IPS DF 4.7 (cell line): ENCODE measurements at regions not wholly inside any gene's neighbourhood (a gene's known extent, or its start where the extent isn't known, plus 50 kb on each side); places are given as distances from the start of the nearest gene placed in this dataset.
"Not testable (repeated sequence)": the region's sequence is repeated elsewhere in the genome, so short reads cannot be mapped to it uniquely, and the experiment has no call there.

Experiments used
- DNase-seq: peaks from one replicate; pipeline ENCODE4 v3.0.0-alpha.2; 2013; ENCODE audit warnings: low spot score; ENCODE audit errors: extremely low read depth

DNA sequence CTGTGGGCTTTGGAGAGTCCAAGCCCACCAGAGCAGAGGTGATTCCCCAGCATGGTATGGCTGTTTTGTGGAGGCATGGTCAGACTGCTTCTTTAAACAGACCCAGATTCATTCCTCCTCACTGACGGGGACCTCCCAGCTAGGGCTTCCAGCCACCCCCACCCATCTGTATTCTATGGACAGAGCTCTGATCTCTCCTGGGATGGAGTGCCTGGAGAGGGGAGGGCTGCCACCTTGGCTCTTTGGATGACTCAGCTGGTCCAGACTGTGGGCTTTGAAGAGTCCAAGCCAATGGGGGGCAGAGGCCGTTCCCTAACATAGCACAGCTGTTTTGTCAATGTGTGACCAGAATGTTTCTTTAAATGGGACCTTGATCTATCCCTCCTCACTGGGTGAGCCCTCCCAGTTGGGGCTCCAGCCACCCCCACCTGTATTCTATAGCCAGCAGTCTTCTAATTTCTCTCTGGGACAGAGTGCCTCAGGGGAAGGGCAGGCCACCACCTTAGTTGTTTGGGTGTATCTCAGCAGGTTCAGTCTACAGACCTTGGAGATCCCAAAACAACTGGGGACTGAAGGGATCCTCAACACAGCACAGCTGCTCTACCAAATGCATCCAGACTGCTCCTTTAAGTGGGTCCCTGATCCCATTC is 122.0 kb upstream of the OSTN start:
- no peak for DNase-seq

DNA sequence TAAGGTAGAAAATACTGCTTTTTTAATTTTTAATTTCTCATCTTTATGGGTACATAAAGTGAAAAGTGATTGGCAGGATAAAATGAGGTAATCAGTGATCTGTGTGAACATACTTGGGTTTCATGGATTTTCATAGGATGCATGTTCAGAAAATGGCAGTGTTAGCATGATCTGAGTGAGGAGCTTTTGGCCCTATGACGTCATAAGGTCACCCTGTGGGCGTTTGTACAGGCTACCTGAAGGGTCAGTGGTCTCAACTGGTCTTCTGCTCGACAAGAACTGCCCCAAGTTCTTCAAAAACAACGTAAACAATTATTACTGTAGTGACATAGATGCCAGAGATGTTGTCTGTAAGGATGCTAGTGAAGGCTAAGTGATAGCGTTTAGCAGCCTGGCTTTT is 124.5 kb upstream of the OSTN start:
- DNase-seq: no peak

- no peak for DNase-seq
Measured at GRCh38 chr3:191070762-191071403, 128.2 kb upstream of the OSTN start.

DNA sequence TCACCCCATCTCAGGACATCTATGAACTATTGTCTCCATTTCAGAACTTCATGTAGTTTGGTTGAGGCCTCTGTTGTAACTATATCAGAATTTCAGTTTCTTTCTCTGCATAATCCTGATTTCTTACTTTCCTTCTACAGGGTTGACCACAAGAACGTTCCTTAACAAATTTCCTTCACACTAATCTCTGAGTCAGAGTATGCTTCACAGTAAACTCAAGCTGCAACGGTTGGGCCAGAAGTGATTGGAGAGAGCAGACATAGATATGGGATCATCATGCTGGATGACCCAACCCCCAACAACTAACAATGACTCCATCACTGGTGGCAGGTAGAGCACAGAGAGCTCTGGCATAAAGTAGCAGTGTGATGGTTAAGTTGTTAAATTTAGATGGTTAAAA is 128.8 kb upstream of the OSTN start:
- DNase-seq: no peak

GRCh38 chr3:191068946-191069813 is 129.9 kb upstream of the OSTN start:
- DNase-seq: no peak

GRCh38 chr3:191066669-191067068 is 132.4 kb upstream of the OSTN start:
- no peak for DNase-seq

- DNase-seq: no peak
Measured at GRCh38 chr3:191065181-191065805, 133.7 kb upstream of the OSTN start.

- no peak for DNase-seq
Measured at GRCh38 chr3:191051037-191051436, 148.0 kb upstream of the OSTN start.

DNA sequence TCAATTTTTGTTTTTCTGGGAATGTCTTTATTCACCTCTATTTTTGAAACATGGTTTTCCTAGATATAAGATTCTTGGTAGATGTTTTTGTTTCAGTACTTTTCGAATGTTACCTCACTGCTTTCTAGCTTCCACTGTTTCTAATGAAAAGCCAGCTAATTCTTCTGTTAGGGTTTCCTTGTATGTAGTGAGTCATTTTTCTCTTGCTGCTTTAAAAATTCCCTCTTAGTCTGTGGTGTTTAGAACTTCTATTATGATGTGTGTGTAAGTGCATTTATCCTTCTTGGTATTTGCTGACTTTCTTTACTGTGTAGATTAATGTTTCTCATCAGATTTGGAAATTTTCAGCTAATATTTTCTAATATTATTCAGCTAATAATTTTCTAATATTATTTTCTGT is 151.1 kb upstream of the OSTN start:
- no peak for DNase-seq

- no peak for DNase-seq
Measured at GRCh38 chr3:191030929-191031328, 168.1 kb upstream of the OSTN start.

DNA sequence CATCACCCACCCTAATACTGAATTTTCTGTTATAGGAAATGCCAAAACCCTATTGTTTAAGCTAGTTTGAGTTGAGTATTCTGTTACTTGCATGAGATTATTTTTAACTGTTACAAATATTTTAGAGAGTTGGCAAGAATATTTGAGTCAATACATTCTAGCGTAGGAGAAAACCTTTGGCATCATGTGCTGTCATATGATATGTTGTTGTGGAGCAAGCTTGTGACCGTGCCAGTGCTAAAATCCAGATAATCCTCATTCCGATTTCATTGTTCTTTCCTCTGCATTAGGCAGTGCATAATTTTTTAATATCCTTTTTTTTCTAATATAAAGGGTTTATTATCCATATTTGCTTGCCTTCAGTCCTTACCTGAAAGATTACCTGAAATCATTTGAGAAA is 168.0 kb upstream of the GMNC start:
- DNase-seq: no peak

- DNase-seq: no peak
Measured at GRCh38 chr3:191026746-191027145, 164.3 kb upstream of the GMNC start.

DNA sequence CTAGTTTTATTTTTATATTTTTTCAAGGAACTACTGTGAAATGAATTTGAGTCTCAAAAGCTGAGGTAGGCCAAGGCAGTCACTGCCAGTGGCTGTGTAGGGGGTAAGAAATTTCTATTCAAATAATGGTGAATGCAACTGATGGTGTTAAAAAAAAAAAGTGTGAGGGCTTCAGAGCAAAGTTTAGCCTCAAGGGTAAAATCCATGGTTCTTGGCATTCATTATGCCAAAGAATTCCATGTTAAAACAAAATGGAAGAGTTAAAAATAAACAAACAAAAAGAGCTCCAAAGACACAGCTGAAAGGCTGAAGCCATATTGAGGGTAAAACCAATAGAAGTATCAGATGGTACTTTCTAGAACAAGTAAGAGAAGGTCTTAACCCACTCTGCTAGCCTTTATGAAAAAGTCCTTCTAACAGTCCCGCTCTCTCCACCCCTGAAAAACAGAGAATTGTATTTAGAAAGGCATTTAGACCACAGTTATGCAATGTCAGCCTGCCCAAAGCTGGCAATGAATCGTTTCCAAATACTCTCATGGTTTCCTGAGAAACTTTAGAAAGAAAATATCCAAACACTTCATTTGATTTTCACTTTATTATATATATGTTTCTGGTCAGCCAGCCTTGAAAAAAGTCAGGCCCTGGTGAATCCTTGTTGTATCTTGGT is 158.4 kb upstream of the GMNC start:
- no peak for DNase-seq

DNA sequence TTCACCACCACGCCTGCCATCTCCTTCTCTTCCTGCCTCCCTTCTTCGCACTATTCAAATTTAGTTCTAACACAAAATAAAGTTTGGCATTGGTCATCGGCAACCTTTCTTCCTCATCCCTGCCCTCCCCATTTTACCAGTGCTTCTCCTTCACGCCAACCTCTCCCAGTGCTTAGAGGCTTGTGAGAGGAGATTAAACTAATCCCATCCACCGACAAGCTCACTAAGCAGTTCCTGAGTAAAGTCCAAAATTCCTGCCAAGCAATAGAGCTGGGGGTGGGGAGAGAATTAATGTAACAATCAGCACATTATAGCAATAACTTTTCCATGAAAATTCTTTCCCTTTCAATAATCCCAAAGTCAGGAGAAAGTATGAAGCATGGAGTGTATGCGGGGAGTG is 157.4 kb upstream of the GMNC start:
- DNase-seq: no peak

DNA sequence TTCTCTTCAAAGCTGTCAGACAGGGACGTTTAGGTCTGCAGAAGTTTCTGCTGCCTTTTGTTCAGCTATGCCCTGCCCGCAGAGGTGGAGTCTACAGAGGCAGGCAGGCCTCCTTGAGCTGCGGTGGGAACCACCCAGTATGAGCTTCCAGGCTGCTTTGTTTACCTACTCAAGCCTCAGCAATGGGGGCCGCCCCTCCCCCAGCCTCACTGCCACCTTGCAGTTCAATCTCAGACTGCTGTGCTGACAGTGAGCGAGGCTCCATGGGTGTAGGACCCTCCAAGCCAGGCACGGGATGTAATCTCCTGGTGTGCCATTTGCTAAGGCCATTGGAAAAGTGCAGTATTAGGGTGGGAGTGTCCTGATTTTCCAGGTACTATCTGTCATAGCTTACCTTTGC is 153.5 kb upstream of the GMNC start:
- DNase-seq: not testable (repeated sequence)

DNA sequence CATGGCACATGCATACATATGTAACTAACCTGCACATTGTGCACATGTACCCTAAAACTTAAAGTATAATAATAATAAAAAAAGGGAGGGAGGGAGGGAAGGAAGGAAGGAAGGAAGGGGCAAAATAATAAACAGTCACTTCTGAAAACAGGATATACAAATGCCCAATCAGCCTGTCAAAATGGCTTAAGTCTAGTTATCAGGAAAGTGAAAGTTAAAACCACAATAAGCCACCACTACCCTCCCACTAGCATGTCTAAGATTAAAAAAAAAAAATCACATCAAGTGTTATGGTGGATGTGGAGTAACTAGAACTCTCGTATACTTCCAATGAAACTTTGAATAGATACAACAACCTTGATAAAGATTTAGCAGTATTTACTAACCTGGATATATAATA is 145.6 kb upstream of the GMNC start:
- no peak for DNase-seq

GRCh38 chr3:191005790-191006189 is 143.3 kb upstream of the GMNC start:
- peak; percentile 30 for DNase-seq

DNA sequence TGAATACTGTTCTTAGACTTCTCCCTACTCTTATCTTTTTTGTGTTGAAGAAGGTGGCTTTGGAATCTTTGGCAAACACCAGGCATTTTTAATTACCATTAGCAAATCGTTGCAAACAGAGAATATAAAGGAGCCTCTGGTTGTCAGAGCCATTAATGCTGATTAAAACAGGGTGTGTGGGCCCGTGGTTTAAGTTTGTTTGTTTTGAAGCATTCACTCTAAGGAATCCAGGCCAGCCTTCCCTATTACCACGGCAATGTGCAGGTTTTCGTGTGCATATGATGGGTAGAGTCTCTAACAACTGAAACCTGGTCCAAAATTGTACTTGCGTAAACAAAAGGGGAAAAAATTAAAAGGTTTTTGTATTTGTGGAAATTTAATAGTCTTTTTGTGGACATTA is 141.2 kb upstream of the GMNC start:
- no peak for DNase-seq

GRCh38 chr3:190996181-190996775 is 133.8 kb upstream of the GMNC start:
- no peak for DNase-seq

GRCh38 chr3:190995156-190995555 is 132.7 kb upstream of the GMNC start:
- DNase-seq: no peak

GRCh38 chr3:190990898-190991297 is 128.4 kb upstream of the GMNC start:
- DNase-seq: no peak
